ENCODE measurements at regions not wholly inside any gene's neighbourhood (a gene's known extent, or its start where the extent isn't known, plus 50 kb on each side); places are given as distances from the start of the nearest gene placed in this dataset.

DNA sequence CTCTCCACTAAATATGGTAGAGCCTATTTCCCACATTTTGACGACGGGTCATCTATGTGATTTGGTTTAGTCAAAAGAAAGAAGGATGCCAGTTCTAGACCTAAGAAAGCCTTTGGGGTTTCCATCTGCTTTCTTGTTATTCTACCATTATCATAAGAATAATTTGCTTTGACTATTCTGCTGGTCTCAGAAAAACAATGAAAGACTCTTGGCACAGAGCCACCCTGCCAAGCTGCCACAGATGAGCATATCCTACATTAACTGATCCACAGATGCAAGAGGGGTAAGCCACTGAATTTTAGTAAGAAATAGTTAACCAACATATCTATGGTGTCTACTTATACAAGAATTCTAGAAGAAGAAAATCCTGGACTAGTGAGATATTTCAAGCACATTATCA lies 158.6 kb upstream of the MAGI2 start:
- TF ChIP-seq, protein P1, sequence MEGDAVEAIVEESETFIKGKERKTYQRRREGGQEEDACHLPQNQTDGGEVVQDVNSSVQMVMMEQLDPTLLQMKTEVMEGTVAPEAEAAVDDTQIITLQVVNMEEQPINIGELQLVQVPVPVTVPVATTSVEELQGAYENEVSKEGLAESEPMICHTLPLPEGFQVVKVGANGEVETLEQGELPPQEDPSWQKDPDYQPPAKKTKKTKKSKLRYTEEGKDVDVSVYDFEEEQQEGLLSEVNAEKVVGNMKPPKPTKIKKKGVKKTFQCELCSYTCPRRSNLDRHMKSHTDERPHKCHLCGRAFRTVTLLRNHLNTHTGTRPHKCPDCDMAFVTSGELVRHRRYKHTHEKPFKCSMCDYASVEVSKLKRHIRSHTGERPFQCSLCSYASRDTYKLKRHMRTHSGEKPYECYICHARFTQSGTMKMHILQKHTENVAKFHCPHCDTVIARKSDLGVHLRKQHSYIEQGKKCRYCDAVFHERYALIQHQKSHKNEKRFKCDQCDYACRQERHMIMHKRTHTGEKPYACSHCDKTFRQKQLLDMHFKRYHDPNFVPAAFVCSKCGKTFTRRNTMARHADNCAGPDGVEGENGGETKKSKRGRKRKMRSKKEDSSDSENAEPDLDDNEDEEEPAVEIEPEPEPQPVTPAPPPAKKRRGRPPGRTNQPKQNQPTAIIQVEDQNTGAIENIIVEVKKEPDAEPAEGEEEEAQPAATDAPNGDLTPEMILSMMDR (IDR thresholded peaks at IDR 0.05): no peak
- TF ChIP-seq POLR2A (IDR thresholded peaks at IDR 0.05): no peak

All from right lobe of liver (tissue), 4 donors.